ENCODE measurements at regions not wholly inside any gene's neighbourhood (a gene's known extent, or its start where the extent isn't known, plus 50 kb on each side); places are given as distances from the start of the nearest gene placed in this dataset.

DNA sequence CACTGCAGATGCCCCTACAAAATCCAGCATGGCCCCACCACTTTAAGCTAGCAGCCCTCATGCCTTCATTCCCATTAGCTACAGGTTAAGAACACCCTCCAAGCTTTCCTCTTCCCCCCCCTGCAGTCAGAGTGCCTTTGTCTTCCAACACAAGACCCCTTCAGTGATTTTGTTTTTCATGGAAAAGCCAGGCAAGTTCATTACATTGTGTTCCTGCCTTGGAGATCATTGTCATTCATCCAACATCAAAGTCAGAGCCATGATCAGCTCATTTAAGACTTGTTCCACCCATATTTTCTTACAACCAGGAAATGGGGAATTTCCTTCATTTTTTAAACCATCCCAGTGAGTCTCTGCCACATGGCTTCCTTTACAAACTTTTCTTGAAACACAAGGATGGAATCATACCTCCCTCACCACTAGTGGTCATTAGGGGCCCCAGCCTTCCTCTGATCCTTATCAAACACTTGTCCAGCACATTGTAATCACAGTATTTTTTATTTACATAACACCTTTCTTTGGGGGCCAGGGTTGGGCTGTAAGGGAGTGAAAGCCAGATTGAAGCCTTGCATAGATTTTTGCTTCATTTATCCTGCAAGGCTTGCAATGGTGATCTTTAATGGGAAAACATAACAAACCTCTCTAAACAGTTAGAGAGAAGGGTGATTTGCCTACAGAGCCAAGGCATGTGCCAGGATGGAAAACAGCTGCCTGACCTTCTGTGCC is 765.3 kb downstream of the MED13L start:
- no peak overlapping the region for H3K4me3 ChIP-seq (ENCODE audit: low read length)
- H3K9me2 ChIP-seq (ENCODE audit: insufficient read depth, low read length) = no peaks in the 10 kb centered on the region
- no peaks in the 10 kb centered on the region for H3K9me3 ChIP-seq (ENCODE audit: low read length)
- H3K27ac ChIP-seq (ENCODE audit: low read length) = no peak overlapping the region
- H3F3A ChIP-seq (ENCODE audit: insufficient read depth, low read length, poor library complexity, severe bottlenecking) = no peaks in the 10 kb centered on the region
- no peak overlapping the region for H3K9ac ChIP-seq (ENCODE audit: low read length)
- H2AFZ ChIP-seq (ENCODE audit: low read depth, low read length) = no peak overlapping the region
- H3K27me3 ChIP-seq (ENCODE audit: insufficient read depth, low read depth, low read length) = no peaks in the 10 kb centered on the region
- no peak for TF ChIP-seq REST (IDR thresholded peaks at IDR 0.05; ENCODE audit: borderline replicate concordance)
- no peak for TF ChIP-seq TAF1 (IDR thresholded peaks at IDR 0.05; ENCODE audit: low read depth)
- TF ChIP-seq, protein P1, sequence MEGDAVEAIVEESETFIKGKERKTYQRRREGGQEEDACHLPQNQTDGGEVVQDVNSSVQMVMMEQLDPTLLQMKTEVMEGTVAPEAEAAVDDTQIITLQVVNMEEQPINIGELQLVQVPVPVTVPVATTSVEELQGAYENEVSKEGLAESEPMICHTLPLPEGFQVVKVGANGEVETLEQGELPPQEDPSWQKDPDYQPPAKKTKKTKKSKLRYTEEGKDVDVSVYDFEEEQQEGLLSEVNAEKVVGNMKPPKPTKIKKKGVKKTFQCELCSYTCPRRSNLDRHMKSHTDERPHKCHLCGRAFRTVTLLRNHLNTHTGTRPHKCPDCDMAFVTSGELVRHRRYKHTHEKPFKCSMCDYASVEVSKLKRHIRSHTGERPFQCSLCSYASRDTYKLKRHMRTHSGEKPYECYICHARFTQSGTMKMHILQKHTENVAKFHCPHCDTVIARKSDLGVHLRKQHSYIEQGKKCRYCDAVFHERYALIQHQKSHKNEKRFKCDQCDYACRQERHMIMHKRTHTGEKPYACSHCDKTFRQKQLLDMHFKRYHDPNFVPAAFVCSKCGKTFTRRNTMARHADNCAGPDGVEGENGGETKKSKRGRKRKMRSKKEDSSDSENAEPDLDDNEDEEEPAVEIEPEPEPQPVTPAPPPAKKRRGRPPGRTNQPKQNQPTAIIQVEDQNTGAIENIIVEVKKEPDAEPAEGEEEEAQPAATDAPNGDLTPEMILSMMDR (IDR thresholded peaks at IDR 0.05; ENCODE audit: poor library complexity, severe bottlenecking) = no peak
- no peak for TF ChIP-seq SMC3 (conservative IDR thresholded peaks at IDR 0.05; ENCODE audit: poor library complexity)
- TF ChIP-seq POLR2AphosphoS5 (IDR thresholded peaks at IDR 0.05) = no peak
- TF ChIP-seq EZH2 (IDR thresholded peaks at IDR 0.05; ENCODE audit: borderline replicate concordance, insufficient read depth, low read length, poor library complexity, severe bottlenecking) = no peak
- no peak for TF ChIP-seq MXI1 (conservative IDR thresholded peaks at IDR 0.05; ENCODE audit: poor library complexity, severe bottlenecking)
- no peak for TF ChIP-seq EP300 (conservative IDR thresholded peaks at IDR 0.05; ENCODE audit: poor library complexity, severe bottlenecking)
- TF ChIP-seq RAD21 (conservative IDR thresholded peaks at IDR 0.05) = no peak
- no peaks in the 10 kb centered on the region for H3K36me3 ChIP-seq (ENCODE audit: insufficient read depth, low read length)
- no peaks in the 10 kb centered on the region for H3K79me2 ChIP-seq (replicated peaks; ENCODE audit: insufficient read depth, low read length)
- H4K20me1 ChIP-seq (ENCODE audit: insufficient read depth) = no peaks in the 10 kb centered on the region
- H3K4me2 ChIP-seq (ENCODE audit: low read length) = no peak overlapping the region

GRCh38 chr12:115511305-115511704 is 766.2 kb downstream of the MED13L start:
- H4K20me1 ChIP-seq (ENCODE audit: insufficient read depth) = no peaks in the 10 kb centered on the region

More at GRCh38 chr12:115511305-115511704, 766.2 kb downstream of the MED13L start:
- Histone ChIP-seq H3K9me2 (ENCODE audit: insufficient read depth, low read length) (no peaks in the 10 kb centered on the region), H3K4me3 (ENCODE audit: low read length) (no peak overlapping the region), H2AFZ (ENCODE audit: low read depth, low read length) (no peak overlapping the region), H3K27me3 (ENCODE audit: insufficient read depth, low read depth, low read length) (no peaks in the 10 kb centered on the region), H3K4me2 (ENCODE audit: low read length) (no peak overlapping the region), H3K9me3 (ENCODE audit: low read length) (no peaks in the 10 kb centered on the region), H3K36me3 (ENCODE audit: insufficient read depth, low read length) (no peaks in the 10 kb centered on the region), H3K27ac (ENCODE audit: low read length) (no peak overlapping the region), H3K79me2 (replicated peaks; ENCODE audit: insufficient read depth, low read length) (no peaks in the 10 kb centered on the region), H3F3A (ENCODE audit: insufficient read depth, low read length, poor library complexity, severe bottlenecking) (no peaks in the 10 kb centered on the region), H3K9ac (ENCODE audit: low read length) (no peak overlapping the region)
- no peak for TF ChIP-seq SMC3 (conservative IDR thresholded peaks at IDR 0.05; ENCODE audit: poor library complexity)
- TF ChIP-seq, protein P1 (IDR thresholded peaks at IDR 0.05; ENCODE audit: poor library complexity, severe bottlenecking) = no peak
- no peak for TF ChIP-seq EP300 (conservative IDR thresholded peaks at IDR 0.05; ENCODE audit: poor library complexity, severe bottlenecking)
- no peak for TF ChIP-seq TAF1 (IDR thresholded peaks at IDR 0.05; ENCODE audit: low read depth)
- no peak for TF ChIP-seq EZH2 (IDR thresholded peaks at IDR 0.05; ENCODE audit: borderline replicate concordance, insufficient read depth, low read length, poor library complexity, severe bottlenecking)
- no peak for TF ChIP-seq REST (IDR thresholded peaks at IDR 0.05; ENCODE audit: borderline replicate concordance)
- TF ChIP-seq MXI1 (conservative IDR thresholded peaks at IDR 0.05; ENCODE audit: poor library complexity, severe bottlenecking) = no peak
- no peak for TF ChIP-seq RAD21 (conservative IDR thresholded peaks at IDR 0.05)
